ENCODE measurements at regions not wholly inside any gene's neighbourhood (a gene's known extent, or its start where the extent isn't known, plus 50 kb on each side); places are given as distances from the start of the nearest gene placed in this dataset.

DNA sequence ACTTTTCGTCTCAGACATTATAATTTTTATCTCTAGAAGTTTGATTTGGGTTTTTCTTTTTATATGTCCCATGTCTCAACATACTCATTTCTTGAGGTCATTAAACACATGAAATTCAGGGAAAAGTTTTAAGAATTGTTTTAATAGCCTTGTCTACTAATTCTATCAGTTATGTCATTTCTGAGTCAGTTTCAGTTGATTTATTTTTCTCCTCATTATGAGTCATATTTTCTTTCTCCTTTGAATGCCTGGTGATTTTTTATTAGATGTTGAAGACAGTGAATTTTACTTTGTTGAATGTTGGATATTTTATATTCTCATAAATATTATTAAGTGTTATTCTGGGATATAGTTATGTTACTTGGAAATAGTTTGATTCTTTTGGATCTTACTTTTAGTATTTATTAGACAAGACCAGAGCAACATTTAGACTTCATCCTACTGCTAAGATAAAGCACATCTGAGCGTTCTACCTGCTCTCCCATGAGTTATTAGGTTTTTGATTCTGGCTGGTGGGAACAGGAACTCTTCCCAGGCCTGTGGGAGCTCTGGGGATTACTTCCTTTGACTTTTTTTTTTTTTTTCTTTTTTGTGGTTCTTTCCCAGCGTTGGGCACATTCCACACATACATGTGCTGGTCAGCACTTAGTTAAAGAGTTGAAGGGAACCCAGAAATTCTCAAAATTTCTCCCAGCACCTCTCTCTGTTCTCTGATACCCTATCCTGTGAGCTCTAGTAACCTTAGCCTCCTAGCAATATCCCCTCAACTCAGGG, 1157.7 kb downstream of the BCL11B start:
- Histone ChIP-seq H3K27ac (no peak overlapping the region), H3K9ac (no peak overlapping the region), H3K4me2 (ENCODE audit: low read length) (no peak overlapping the region), H3K27me3 (ENCODE audit: control insufficient read depth, insufficient read depth, low read length) (no peaks in the 10 kb centered on the region), H3K9me3 (ENCODE audit: control insufficient read depth, low read length) (no peaks in the 10 kb centered on the region), H3K4me3 (ENCODE audit: low read depth, low read length) (no peak overlapping the region), H3K4me1 (no peaks in the 10 kb centered on the region), H2AFZ (no peak overlapping the region), H3K36me3 (ENCODE audit: control insufficient read depth, insufficient read depth, low read length) (no peaks in the 10 kb centered on the region), H3K79me2 (no peaks in the 10 kb centered on the region)
- TF ChIP-seq, protein P1, sequence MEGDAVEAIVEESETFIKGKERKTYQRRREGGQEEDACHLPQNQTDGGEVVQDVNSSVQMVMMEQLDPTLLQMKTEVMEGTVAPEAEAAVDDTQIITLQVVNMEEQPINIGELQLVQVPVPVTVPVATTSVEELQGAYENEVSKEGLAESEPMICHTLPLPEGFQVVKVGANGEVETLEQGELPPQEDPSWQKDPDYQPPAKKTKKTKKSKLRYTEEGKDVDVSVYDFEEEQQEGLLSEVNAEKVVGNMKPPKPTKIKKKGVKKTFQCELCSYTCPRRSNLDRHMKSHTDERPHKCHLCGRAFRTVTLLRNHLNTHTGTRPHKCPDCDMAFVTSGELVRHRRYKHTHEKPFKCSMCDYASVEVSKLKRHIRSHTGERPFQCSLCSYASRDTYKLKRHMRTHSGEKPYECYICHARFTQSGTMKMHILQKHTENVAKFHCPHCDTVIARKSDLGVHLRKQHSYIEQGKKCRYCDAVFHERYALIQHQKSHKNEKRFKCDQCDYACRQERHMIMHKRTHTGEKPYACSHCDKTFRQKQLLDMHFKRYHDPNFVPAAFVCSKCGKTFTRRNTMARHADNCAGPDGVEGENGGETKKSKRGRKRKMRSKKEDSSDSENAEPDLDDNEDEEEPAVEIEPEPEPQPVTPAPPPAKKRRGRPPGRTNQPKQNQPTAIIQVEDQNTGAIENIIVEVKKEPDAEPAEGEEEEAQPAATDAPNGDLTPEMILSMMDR (IDR thresholded peaks at IDR 0.05), result no peak

DNA sequence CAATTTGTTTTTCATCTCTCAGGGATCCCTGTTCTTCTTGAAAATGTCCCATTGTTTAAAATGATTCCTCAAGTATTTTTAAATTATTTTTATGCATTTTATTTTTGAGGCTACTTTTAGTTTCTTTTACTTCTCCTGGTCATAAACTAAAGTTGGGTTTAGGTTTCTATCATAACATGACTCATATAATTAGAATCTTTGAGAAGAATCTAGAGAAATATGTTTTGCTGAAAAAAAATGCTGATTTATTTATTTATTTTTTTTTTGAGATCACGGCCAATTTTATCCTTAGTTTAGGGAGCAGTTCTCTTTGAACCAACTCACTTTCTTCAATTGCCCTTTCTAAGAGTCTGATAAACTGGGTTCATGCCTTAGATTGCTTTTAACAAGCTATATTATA, 1157.1 kb downstream of the BCL11B start:
- Histone ChIP-seq H3K9ac (no peak overlapping the region), H3K79me2 (no peaks in the 10 kb centered on the region), H3K27me3 (ENCODE audit: control insufficient read depth, insufficient read depth, low read length) (no peaks in the 10 kb centered on the region), H3K27ac (no peak overlapping the region), H2AFZ (no peak overlapping the region), H3K4me1 (no peaks in the 10 kb centered on the region), H3K4me2 (ENCODE audit: low read length) (no peak overlapping the region), H3K9me3 (ENCODE audit: control insufficient read depth, low read length) (no peaks in the 10 kb centered on the region), H3K36me3 (ENCODE audit: control insufficient read depth, insufficient read depth, low read length) (no peaks in the 10 kb centered on the region), H3K4me3 (ENCODE audit: low read depth, low read length) (no peak overlapping the region)
- TF ChIP-seq, protein P1 (IDR thresholded peaks at IDR 0.05), result no peak

DNA sequence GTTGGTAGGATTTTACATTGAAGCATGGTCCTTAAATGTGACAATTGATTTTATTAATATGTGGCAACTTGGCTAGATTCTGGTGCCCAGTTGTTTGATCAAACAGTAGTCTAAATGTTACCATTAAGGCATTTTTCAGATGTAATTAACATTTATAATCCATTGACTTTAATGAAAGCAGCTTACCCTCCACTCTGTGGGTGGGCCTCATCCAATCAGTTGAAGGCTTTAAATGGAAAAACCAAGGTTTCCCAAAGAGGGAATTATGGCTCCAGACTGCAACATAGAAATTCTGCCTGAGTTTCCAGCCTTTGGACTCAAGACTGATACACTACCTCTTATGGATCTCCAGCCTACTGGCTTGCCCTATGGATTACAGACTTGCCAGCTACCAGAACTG, 1153.2 kb downstream of the BCL11B start:
- Histone ChIP-seq H2AFZ (no peak overlapping the region), H3K36me3 (ENCODE audit: control insufficient read depth, insufficient read depth, low read length) (no peaks in the 10 kb centered on the region), H3K9me3 (ENCODE audit: control insufficient read depth, low read length) (no peaks in the 10 kb centered on the region), H3K9ac (no peak overlapping the region), H3K4me1 (no peaks in the 10 kb centered on the region), H3K4me2 (ENCODE audit: low read length) (no peak overlapping the region), H3K79me2 (no peaks in the 10 kb centered on the region), H3K27ac (no peak overlapping the region), H3K4me3 (ENCODE audit: low read depth, low read length) (no peak overlapping the region), H3K27me3 (ENCODE audit: control insufficient read depth, insufficient read depth, low read length) (no peaks in the 10 kb centered on the region)
- TF ChIP-seq, protein P1 (IDR thresholded peaks at IDR 0.05), result no peak

DNA sequence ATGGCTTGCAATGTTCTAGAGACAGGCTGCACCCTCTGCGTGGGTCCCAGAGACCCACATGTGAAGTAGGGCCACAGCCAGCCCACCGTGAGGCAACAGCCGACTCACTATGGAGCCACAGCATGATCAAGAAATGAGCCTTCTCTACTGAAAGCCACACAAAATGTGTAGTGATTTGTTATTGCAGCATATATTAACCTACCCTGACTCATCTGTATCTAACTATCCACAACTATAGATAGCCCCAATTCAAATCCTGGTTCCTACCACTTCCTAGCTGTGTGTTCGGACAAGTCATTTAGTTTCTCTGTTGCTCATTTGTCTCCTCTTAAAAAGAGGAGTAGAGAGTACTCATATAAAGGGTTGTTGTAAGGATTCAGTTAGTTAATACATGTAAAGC, 1152.3 kb downstream of the BCL11B start:
- Histone ChIP-seq H3K4me3 (ENCODE audit: low read depth, low read length) (no peak overlapping the region), H3K27ac (no peak overlapping the region), H3K9me3 (ENCODE audit: control insufficient read depth, low read length) (no peaks in the 10 kb centered on the region), H3K27me3 (ENCODE audit: control insufficient read depth, insufficient read depth, low read length) (no peaks in the 10 kb centered on the region), H3K4me1 (no peaks in the 10 kb centered on the region), H2AFZ (no peak overlapping the region), H3K4me2 (ENCODE audit: low read length) (no peak overlapping the region), H3K79me2 (no peaks in the 10 kb centered on the region), H3K36me3 (ENCODE audit: control insufficient read depth, insufficient read depth, low read length) (no peaks in the 10 kb centered on the region), H3K9ac (no peak overlapping the region)
- TF ChIP-seq, protein P1 (IDR thresholded peaks at IDR 0.05), result no peak
